IPS DF 19.7 (cell line): ENCODE measurements at regions not wholly inside any gene's neighbourhood (a gene's known extent, or its start where the extent isn't known, plus 50 kb on each side); places are given as distances from the start of the nearest gene placed in this dataset.

Experiments
- DNase-seq: peaks from one replicate; pipeline ENCODE4 v3.0.0-alpha.2; 2013; ENCODE audit warnings: low read depth, low spot score

DNA sequence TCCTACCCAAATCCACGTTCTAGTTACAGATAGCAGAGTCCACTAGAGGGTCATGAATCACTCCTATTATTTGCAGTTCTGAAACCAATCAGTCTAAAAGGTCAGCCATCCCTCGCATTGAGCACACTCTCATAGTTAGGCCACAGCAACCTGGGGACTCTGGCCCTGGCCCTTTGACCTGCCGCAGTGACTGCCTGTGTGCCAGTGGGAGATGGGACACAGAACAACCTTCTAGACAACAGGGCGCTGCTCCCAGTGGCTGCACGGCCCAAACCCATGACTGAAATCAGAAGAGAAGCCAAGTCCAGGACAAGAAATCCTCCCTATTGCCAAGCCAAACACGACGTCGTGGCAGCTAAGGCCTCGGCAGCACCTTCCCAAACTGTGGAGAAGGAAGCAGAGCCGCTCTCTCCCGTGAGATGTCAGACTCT is 158.5 kb downstream of the HERPUD2 start:
- no peak for DNase-seq

DNA sequence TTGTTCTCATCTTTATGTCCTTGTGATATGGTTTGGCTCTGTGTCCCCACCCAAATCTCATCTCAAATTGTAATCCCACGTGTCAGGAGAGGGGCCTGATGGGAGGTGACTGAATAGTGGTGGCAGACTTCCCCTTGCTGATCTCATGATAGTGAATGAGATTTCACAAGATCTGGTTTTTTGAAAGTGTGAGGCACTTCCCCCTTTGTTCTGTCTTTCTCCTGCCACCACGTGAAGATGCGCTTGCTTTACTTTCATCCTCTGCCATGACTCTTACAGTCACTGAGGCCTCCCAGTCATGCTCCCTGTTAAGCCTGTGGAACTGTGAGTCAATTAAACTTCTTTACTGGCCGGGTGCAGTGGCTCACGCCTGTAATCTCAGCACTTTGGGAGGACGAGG is 161.0 kb downstream of the HERPUD2 start:
- DNase-seq = no peak

GRCh38 chr7:35530124-35531109 is 164.5 kb downstream of the HERPUD2 start:
- DNase-seq = no peak

DNA sequence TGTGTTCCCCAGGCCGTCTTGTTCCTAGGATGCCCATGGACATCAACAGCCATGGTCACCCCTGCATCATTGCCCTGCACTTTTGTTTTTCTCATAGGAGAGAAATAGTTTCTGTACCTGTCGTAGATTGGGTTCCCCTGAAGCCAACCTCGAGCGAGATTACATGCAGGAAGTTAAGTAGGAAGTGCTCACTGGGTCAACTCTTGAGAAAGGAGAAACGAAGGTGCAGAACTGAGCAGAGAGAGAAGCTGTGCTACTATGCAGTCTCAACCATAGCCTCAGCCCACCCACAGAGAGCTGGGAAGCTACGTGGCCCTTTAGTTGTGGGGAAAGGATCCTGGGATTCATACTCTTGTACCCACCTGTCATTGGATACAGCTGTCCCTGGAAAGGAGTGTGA is 165.2 kb downstream of the HERPUD2 start:
- no peak for DNase-seq

GRCh38 chr7:35528381-35528977 is 166.5 kb downstream of the HERPUD2 start:
- no peak for DNase-seq

DNA sequence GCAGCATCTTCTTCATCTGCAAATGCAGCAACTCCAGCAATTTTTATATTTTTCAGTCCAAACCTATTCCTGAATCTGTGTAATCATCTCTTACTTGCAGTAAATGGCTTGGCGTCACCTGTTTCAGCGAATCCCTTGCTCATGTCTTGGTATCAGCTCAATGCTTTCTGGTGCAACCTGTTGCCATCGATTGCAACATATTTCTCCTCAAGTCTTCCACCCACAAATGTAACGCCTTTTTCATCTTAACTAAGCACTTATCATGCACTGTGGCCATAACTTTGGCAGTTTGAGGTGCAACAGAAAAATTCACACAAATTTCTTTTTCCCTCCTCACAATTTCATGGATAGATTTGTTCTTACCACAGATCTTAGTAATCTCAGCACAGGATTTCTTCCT is 168.3 kb downstream of the HERPUD2 start:
- DNase-seq = no peak

DNA sequence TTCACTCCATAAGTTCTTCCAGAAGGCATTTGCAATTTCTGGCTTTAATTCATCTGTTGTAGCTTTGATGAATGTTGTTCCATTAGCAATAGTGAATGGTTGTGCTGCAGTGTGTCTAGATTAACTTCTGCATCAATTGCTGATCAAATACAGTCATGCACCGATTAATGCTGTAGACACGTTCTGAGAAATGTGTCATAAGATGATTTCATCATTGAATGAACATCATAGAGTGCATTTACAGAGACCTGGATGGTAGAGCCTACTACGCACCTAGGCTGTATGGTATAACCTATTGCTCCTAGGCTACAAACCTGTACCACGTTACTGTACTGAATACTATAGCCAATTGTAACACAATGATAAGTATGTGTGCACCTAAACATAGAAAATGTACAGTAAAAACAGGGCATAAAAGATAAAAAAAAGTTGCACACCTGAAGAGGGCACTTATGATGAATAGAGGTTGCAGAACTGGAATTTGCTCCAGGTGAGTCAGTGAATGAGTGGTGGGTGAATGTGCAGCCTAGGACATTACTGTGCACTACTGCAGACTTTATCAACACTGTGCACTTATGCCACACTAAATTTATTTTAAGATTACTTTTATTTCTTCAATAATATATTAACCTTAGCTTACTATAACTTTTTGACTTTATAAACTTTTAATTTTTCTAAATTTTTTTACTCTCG is 170.7 kb downstream of the HERPUD2 start:
- no peak for DNase-seq

DNA sequence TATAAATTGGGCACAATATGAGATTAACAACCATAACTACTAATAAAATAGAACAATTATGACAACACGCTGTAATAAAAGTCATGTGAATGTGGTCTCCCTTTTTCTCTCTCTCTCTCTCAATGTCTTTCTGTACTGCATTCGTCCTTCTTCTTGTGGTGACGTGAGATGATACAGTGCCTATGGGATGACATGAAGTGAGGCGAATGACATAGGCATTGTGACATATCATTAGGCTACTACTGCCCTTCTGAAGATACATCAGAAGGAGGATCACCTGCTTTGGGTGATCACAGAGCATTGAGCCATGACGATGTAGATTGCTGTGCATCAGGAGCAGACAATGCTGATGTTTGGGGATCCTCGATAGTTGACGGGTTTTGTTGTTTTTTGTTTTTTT is 171.6 kb downstream of the HERPUD2 start:
- DNase-seq = no peak

GRCh38 chr7:35522697-35523096 is 172.2 kb downstream of the HERPUD2 start:
- DNase-seq = no peak

- DNase-seq = no peak
Observed at GRCh38 chr7:35521941-35522340, 173.0 kb downstream of the HERPUD2 start.

GRCh38 chr7:35520810-35521625 is 173.9 kb downstream of the HERPUD2 start:
- no peak for DNase-seq

DNA sequence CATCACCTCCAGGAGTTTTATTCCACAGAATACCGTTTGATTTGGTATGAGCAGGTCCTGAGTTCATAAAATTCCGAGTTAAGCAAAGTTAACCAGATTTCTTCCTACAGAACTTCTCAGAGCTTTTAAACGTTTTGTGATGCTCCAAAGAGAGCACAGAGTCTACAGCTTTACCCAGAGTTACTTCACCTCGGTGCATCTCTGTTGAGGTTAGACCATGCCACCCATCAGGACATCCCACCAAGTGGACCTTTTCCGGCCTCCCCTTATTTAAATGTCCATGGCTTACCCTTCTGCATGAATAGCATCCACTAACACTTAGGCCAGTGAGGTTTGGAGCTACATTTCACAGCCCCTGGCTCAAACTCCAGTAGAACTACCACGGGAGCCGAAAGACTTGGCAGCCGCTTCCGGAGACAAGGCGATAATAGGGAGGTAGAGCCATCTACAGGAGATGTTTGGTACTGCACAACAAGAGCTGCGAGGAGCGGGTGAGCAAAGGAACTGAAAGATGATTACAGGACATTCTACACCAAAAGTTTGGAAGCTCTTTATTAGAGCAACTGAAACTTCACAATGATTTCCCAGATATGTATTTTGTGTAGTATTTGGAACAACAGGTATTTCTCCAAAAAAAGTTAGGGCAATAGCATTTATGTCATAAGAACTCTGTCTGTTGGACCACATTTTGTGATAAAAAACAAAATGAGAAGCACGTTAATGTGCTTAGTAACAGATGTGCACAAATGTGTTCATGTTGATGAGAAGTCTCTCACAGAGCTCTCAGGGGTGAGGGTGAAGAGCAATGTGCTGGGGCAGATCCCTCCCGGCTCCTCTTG is 174.7 kb downstream of the HERPUD2 start:
- DNase-seq = no peak

DNA sequence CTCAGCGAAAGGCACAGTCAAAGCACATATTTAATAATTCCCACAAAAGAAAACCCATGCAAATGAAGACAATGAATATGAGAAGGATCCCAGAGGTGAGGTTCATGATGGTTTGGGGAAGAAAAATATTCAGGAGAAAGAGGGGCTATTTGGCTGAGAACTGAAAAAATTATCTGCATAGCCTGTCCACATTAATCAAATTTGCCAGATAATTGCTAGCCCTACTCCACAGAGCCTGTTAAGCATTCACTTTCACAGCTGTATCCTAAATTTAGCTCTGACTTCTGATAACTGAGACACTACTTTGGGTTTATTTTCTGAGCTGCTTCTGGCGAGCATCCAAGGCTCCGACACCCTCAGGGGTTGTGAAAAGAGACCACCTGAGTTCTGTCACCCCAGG is 176.2 kb downstream of the HERPUD2 start:
- no peak for DNase-seq

DNA sequence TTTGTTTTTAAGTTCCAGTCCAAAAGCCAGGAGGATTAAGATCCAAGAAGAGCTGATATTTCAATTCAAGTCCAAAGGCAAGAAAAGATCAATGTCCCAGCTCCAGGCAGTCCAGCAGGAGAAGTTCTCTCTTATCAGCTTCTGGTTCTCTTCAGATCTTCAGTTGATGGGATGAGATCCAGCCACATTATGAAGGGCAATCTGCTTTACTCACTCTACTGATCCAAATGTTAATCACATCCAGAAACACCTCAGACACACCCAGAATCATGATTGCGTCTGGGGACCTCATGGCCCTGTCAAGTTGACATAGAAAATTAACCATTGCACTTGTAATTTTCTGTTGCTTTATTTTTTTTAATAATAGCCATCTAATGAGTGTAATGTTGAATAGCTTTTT is 178.4 kb downstream of the HERPUD2 start:
- DNase-seq = no peak

DNA sequence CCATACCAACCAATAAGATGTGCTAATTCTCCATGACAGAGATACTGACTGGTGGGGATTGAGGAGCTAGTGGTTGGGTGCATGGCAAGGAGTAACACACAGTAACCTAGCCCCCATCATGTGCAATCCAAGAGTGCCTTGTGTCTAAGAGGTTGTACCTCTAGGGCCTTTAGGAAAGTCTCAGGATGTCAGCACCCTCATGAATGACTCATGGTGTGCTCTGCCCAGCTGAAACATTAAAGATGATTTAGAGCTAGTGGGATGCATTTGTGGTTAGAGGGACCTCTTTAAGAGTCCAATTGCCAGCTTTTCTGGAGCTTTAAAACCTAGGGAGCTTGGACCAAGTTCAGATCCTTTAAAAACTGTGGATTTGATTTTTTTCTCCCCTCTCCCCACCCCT is 181.1 kb downstream of the HERPUD2 start:
- no peak for DNase-seq

GRCh38 chr7:35513195-35513594 is 181.7 kb downstream of the HERPUD2 start:
- no peak for DNase-seq

DNA sequence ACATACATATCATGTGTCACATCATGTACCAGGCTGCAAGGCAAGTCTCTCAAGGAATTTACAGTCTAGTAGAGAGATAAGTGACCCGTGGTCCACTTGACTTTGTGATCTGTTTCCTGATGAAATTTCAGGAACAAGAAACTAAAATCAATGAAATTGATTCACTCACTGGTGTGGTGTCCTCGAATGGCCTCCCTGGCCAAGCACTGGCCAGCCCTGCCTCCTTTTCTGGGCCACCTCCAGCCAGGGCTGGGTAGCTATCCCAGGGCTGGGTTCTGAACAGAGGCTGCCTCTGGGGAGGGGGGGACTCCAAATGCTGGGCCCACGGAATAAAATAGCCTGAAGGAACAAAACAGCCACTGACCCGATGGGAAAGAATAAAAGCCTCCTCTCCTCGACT is 182.2 kb downstream of the HERPUD2 start:
- no peak for DNase-seq

DNA sequence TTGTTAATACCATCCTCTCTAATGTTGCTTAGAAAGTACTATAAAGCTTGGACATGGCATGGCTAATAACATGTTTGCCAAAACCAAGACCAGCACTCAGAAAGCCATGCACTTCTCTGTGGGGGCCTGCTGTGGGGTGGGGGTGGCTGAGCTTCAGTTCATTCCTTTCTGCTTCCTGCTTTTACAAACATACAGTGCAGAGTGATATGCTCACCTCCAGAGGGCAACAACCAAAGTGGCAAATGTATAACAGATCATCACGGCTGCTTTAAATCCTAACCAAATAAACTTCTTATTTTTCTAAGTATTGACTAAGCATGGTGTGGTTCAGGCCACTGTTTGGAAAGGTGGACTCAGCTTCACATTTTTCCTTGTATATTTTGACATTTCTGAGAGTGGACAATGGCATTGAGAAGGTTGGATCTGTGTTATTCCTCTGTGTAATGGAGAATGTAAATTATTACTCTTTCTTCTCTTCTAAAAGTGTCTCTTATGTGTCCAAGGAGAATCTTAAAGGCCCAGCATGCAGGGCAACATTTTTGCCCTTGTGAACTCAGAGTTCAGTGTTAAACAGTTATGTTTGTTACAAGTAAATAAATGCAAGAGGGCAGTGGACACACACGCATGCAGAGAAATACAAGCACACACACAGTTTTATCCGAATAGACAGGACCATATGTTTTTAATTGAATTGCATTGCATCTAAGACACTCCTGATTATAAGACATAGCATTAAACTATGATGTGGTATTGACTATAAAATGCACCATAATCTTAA is 186.1 kb downstream of the HERPUD2 start:
- no peak for DNase-seq

DNA sequence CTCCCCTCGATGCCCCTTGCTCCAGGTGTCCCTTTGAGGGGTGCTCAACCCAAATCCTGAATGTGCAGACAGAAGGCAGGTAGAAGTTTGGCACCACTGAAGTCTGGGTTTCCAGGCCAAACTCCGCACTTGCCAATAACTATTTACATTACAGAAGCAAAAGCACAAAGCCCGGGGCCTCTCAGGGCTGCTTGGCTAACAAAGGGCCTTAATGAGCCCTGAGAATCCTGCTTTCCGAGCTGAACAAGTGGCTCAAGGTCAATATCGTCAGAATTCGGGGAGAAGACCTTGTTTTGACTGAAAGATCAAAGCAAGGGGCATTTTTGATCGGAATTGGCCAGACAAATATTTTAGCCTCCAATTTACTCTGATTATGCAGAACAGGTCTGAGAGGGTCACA is 189.9 kb downstream of the HERPUD2 start:
- no peak for DNase-seq

DNA sequence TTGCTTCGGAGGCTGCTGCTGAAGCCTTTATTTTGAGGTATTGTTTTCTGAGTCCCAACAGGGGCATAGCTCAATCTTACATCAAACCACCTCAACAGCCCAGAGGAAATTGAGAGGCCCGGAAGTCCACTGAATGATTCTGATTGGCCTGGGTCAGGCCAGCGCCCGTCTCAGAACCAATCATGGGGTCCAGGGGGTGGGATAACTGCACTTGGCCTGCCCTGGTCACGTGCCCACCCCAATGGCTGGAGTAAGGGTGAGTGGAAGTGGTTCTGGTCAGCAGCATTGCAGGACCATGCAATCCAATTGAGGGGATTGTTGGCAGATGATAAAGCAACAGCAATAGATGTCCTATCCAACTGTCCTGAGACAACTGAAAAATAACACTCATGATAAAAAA is 190.6 kb downstream of the HERPUD2 start:
- DNase-seq = no peak
